CD4-positive, alpha-beta T cell treated with Interleukin-17A for 4 hours (primary cell): ENCODE measurements at regions not wholly inside any gene's neighbourhood (a gene's known extent, or its start where the extent isn't known, plus 50 kb on each side); places are given as distances from the start of the nearest gene placed in this dataset.
"Not testable (repeated sequence)": the region's sequence is repeated elsewhere in the genome, so short reads cannot be mapped to it uniquely, and the experiment has no call there.

Experiments used
- DNase-seq: peaks from one replicate; pipeline ENCODE4 v3.0.0-alpha.2; 2020; ENCODE audit warnings: mixed read lengths

DNA sequence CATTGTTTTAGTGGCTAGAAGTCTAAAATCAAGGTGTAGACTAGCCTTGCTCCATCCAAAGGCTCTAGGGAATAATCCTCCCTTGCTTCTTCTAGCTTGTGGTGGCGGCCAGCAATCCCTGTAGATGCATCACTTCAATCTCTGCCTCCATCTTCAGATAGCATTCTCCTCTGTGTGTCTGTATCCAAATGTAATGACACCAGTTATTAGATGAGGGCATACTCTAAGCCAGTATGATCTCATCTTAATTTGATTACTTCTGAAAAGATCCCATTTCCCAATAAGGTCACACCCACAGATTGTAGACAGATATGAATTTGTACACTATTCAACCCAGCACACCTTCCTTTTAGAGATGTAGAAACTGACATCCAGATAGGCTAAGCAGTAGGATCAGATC, 334.5 kb upstream of the KCNMB2 start:
- DNase-seq, result no peak

DNA sequence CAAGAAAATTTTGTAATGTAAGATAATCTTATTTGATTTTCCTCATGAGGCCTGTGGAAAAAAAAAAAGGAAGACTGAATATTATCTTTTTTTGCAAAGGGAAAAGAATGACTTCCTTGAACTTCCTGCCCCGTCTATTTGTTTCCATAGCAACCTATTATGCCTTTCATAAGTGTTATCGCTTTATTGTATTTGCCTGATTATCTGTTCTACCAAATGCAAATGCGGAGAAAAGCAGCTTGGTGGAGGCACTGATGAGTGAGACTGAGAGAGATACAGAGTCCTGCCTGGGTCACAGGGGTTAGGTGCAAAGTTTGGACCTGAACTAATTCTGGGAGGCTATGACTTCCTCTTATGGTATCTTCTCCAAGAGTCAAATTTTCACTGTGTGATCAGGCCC, 334.0 kb upstream of the KCNMB2 start:
- DNase-seq, result no peak

DNA sequence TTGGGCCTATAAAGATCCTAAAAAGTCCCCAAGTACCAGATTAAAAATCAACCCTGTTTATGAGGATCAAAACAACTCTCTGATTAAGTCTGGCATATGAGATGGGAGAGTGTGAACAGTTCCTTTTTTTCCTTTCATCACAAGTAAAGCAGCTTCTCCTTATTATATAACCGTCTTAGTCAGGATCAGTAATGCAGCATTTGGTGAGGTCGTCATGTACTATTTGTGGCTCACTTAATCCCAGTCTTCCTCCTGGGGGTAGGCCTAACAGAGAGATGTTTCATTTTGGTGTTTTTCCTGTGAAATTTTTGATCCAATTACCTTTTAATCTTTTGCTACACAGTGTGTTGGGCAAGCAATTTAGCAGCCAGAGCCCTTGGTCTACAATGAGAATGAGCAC, 333.1 kb upstream of the KCNMB2 start:
- no peak for DNase-seq

DNA sequence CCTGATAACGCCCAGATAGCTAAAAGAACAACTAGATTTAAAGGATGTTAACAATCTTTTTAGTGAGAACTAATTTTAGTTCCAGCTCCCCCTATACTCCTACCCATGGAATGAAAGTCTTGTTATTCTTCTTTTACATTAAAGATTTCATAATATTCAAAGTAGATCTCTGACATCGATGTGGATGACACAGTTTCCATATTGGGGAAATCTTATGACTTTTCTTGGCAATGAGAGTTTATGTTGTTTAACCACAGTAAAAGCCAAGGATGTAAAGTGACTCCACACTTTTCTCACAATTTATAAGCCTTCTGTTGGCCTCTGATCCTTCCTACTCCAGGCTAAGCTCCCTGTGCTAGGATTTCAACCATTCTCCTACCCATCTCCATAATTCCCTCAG, 332.6 kb upstream of the KCNMB2 start:
- no peak for DNase-seq

DNA sequence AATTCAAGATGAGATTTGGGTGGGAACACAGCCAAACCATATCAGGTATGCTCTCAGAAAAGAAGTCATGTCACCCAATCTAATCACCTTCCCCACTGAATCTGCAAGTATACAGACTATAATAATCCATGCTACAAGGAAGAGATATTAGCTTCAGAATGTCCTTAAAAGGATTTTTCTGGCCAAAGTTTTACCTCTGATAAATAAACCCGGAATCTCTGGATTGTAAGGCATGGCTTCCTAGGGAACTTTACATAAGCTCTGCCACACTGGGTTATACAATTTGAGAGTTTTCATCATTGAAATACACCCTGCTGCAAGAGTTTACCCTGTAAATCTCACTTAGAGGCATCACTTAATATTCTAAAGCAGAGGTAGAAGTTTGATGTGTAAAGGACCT, 330.5 kb upstream of the KCNMB2 start:
- no peak for DNase-seq

DNA sequence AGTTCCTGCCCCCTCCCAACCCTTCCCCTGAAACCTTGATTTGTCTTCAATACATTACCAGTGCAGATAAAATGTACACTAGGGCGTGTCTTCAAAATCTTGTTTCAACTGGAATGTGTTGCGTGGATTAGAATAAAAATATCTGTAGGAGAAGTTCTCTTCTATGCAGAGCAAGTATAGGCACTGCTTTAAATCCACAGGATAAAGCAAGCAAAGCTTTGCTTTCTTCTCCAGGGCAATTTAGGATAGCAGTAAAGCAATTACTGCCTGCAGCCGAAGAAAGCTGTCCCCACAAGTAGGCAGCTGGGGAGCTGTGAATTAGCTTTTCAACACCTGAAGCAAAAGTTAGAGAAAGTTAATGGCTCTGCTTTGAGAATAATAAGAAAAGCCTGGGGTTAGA, 329.7 kb upstream of the KCNMB2 start:
- DNase-seq, result no peak

DNA sequence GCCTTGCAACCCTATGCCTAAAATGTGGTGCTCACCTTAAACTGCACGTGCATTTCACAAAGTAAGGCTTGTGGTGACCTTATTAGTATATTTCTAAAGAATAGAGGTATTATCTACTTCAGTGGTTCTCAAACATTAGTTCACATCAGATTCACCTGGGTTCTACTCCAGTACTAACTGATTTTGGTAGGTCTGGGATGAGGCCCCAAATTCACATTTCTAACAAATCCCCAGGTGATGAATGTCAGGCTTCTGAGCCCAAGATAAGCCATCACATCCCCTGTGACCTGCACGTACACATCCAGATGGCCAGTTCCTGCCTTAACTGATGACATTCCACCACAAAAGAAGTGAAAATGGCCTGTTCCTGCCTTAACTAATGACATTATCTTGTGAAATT, 329.1 kb upstream of the KCNMB2 start:
- not testable (repeated sequence) for DNase-seq

DNA sequence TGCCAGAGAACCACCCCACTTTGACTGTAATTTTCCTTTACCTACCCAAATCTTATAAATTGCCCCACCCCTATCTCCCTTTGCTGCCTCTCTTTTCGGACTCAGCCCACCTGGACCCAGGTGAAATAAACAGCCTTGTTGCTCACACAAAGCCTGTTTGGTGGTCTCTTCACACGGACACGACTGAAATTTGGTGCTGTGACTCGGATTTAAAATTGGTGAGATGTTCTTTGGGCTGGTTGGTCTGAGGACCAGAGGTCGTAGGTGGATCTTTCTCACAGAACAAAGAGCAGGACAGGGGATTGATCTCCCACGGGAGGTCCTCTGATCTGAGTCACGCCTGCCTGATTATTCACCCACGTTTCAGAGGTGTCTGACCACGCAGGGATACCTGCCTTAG, 328.6 kb upstream of the KCNMB2 start:
- not testable (repeated sequence) for DNase-seq

DNA sequence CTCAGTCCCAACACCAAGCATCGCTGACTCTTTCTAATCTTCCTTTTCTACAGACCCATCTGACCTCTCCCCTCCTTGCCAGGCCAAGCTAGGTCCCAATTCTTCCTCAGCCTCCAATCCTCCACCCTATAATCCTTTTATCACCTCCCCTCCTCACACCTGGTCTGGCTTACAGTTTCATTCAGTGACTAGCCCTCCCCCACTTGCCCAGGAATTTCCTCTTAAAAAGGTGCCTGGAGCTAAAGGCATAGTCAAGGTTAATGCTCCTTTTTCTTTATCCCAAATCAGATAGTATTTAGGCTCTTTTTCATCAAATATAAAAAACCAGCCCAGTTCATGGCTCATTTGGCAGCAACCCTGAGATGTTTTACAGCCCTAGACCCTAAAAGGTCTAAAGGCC, 327.1 kb upstream of the KCNMB2 start:
- DNase-seq, result not testable (repeated sequence)

DNA sequence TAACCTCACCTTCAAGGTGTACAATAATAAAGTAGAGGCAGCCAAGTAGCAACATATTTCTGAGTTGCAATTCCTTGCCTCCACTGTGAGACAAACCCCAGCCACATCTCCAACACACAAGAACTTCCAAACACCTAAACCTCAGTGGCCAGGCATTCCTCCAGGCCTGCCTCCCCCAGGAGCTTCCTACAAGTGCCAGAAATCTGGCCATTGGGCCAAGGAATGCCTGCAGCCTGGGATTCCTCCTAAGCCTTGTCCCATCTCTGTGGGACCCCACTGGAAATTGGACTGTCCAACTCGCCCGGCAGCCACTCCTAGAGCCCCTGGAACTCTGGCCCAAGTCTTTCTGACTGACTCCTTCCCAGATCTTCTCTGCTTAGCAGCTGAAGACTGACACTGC, 326.6 kb upstream of the KCNMB2 start:
- DNase-seq, result not testable (repeated sequence)

DNA sequence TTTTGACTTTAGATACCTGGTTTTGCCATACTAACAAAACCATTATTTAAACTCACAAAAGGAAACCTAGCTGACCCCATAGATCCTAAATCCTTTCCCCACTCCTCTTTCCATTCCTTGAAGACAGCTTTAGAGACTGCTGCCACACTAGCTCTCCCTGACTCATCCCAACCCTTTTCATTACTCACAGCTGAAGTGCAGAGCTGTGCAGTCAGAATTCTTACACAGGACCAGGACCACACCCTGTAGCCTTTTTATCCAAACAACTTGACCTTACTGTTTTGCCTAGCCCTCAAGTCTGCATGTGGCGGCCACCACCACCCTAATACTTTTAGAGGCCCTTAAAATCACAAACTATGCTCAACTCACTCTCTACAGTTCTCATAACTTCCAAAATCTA, 325.1 kb upstream of the KCNMB2 start:
- DNase-seq, result not testable (repeated sequence)

DNA sequence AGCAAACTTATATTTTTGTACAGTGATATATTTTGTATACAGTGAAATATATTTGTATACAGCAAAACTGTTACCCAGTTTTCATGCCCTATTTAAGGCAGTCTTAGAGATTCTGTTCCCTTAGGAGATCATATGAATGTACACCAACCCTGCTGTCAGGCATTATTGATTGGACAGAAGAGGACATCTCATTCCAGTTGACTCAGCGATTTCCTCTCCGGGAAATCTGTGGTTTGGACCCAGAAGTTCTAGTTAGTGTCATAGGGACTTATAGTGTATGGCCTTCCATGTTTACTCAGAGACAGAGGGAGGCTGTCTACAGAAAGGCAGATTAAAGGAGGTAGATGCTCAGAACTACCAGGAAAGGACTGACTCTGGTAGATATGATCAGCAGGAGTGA, 318.8 kb upstream of the KCNMB2 start:
- DNase-seq, result no peak

DNA sequence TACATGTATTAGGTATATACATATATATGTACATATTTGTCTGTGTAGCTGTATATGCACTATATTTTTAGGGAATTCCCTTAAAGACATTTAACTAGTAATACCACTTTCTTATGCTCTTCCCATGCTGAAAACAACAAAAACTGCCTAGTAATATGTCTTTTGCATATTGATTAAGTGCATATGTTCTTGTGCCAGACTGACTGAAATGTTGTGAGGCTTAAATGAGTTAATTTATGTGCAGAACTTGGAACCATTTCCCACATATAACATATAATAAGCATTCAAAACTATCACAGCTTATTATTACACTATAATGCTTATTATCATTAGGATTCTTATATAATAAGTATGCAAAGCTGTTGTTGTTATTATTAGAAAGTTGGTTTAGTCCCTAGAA, 318.0 kb upstream of the KCNMB2 start:
- DNase-seq, result no peak

DNA sequence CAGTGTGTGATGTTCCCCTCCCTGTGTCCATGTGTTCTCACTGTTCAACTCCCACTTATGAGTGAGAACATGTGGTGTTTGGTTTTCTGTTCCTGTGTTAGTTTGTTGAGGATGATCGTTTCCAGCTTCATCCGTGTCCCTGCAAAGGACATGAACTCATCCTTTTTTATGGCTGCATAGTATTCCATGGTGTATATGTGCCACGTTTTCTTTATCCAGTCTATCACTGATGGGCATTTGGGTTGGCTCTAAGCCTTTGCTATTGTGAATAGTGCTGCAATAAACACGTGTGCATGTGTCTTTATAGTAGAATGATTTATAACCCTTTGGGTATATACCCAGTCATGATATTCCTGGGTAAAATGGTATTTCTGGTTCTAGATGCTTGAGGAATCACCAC, 316.6 kb upstream of the KCNMB2 start:
- DNase-seq, result not testable (repeated sequence)

DNA sequence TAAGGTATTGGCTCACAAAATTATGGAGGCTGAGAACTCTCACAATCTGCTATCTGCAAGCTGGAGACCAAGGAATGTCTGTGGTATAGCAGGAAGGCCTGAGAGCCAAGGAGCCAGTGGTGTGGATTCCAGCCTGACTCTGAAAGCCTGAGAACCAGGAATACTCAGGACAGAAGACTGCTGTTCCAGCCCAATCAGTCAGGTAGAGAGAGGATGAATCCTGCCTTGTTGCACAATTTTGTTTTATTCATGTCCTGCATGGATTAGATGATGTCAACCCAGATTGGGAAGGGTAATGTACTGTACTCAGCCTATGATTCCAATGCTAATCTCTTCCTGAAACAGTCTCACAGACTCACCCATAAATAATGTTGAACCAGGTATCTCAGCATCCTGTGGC, 312.4 kb upstream of the KCNMB2 start:
- no peak for DNase-seq

DNA sequence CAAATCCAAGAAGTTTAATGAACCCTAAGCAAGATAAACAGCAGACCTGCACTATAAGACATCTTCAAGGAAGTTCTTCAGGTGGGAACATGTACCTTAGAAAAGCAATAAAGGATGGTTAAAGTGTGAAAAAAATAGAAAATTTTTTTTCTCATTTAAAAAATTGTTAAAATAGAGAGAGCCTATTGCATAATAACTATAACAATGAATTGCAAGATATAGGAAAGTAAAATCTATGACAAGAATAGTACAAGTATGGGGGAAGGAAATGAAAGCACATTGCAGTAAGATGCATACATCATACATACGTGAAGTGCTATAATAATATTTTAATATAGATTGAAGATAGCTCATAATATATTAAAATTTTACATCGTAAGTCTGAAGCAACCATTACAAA, 310.1 kb upstream of the KCNMB2 start:
- no peak for DNase-seq

DNA sequence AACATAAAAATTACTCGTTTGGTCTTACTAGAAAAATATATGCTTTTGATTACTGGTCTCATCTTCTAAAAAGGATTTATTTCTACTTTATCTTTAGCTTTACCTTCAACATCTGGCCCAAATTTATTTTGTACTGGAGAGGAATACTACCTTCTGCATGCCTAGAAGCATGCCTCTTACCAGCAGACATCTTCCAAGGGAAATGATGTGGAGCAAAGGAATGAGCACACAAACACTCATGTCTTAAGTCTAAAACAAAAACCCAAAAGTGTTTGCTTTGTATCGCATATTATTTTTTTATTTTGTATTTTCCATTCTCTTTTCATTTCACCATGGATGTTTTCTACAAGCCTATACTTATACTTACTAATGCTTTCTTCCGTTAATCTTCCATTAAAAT, 304.6 kb upstream of the KCNMB2 start:
- no peak for DNase-seq

DNA sequence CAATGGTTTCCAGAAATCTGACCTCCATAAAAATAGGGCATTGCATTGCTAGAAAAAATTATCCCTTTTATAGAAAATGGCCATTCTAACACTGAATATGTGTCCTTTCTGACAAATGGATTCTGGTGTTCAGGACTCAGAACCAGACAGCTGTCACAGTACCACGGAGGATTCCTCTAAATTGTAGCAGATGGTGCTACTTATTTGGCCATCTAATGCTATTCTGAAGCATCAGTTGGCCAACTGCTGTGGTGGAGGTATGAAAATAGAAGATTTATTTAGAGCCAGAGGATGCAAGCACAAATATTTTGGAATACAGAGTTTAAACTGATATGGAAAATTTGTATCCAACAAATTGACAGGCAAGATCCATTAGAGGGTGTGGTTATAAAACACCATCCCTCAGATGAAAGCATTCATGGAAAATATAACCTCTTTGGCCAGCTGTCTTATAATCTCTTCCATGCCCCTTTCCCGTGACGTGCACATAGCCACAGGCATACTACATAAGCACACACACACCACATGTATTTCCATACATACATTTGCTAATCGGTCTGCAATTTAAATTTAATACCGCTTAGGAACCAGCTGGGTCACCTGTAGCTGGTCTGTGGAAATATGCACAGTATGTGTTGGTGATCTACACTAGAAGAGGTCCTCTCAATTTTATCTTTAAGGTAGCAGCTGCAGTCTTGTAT, 302.7 kb upstream of the KCNMB2 start:
- no peak for DNase-seq

DNA sequence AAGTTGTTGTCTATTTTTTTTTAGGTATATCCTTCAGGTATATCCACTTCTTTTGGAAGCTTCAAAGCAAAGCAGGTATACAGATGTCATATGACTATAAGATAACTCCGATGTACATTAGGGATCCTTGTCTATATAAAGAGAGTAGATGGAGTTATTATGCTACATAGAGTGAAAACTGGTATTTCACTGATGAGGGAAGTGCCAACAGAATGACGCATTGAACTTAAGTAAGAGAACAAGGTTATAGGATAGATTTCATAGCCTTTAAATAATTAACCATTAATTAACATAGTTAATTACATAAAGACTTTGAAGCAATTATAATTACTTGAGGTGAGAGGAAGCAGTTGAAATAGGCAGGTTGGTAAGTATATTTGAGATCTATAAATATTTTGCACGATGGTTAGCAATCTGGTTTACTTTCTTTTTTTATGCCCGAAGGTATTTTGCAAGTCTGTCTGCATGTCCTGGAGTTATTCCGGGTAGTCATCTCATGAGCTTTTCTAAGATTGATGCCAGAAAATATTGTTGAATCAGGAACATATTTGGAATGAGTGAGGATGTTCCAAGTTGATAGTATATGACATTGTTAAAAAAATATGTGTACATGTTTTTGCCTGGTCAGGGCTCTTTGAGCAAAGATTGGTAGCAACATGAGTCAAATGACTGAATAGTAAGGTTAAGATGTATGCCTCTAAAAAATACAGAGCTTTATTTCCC, 299.5 kb upstream of the KCNMB2 start:
- DNase-seq, result no peak

DNA sequence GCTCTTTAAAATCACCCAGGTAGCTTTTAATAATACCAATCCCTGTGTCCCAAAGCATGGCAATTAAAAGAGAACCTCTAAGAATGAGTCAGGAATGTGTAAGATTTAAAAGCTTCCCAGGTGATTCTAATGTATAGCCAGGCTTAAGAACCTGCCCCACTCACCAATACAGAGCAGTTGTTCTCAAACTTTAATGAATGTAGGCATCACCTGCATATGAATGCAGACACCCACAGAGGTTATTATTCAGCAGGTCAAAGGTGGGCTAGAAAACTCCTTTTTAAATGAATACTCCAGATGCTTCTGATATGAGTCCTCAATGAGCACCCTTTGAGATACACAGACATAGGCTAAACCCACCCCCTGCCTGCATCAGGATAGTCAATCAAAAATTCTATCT, 298.1 kb upstream of the KCNMB2 start:
- no peak for DNase-seq

DNA sequence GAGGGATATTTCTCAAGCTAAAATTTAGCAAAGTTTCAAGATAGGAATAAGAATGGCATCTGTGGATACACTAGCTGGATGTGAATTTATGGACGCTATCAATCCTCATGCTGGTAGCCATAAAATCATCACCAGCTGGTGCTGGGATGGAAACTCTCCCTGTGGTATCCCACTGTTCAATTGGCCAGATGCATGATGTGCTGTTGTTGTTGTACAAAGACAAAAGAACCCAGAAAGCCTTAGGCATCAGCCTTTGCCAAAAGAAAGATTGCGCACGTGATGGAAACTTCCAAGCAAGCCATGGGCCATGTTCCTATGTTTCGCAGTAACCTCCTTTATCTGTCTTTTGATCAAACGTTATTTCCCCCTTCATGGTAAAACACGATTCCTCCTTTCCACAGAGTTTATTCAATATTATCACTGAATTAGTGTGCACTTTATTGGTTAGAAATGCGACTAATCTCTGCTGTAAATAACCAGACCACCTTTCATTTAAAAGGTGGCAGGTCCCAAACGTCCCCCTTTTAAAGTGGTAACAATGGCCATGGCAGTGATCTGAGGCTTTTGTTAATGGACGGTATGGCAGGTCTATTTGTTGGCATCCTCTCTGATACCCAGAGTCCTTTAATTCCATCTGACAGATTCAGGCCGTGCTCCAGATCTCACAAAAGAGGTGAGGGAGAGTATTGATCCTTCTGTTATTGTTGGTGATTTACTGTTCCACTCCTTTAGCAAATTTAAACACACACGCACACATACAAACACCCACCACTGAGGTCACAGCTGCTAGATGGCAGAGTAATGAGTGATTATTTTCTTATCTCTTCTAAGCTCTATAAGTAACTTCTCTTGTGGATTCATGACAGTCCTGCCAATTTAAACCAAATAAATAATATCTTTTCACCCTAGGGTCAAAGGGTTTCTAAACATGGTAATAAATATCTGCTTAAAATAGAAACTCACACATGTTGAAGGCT, 291.2 kb upstream of the KCNMB2 start:
- DNase-seq, result no peak

DNA sequence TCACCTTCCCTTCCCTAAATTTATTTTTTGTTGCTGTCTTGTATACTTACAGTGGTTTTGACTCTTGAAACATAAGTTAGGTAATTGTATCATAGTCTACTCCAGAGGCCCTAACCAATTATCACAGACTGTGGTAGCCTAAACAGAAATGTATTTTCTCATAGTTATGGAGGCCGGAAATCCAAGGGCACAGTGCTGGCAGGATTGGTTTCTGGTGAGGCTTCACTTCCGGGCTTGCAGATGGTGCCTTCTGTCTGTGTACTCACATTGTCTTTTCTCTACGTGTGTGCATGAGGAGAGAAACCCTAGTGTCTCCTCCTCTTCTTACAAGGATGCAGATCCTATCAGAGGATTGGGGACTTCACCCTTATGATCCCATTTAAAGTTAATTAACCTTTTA, 290.2 kb upstream of the KCNMB2 start:
- no peak for DNase-seq

DNA sequence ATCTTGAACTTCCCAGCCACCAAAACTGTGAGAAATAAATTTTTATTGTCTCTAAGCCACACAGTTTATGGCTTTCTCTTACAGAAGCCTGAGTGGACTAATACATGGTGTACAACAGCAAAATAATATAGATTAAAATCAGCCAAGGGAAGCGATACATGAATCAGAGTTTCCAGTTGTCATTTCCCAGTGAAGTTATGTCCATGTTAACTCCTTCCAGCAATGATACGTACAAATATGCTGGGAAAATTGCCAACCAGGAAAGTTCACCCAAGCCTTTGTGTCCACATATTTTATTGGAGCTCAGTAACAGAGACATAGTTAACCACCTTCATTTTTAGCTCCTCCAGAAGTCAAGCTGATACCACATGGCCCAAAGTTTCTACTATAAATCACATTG, 280.9 kb upstream of the KCNMB2 start:
- no peak for DNase-seq

DNA sequence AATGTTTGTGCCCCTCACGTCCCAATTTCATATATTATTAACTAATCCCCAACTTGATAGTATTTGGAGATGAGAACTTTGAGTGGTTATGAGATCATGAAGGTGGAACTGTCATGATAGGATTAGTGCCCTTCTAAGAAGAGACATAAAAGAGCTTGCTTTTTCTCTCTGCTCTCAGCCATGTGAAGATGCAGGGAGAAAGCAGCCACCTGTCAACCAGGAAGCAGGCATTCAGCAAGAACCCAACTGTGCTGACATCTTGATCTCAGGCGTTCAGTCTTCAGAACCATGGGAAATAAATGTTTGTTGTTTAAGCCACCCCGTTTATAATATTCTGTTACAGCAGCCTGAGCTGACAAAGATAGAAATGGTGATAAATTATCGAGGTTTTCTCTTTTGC, 278.7 kb upstream of the KCNMB2 start:
- no peak for DNase-seq
